ENCODE measurements at regions not wholly inside any gene's neighbourhood (a gene's known extent, or its start where the extent isn't known, plus 50 kb on each side); places are given as distances from the start of the nearest gene placed in this dataset.

DNA sequence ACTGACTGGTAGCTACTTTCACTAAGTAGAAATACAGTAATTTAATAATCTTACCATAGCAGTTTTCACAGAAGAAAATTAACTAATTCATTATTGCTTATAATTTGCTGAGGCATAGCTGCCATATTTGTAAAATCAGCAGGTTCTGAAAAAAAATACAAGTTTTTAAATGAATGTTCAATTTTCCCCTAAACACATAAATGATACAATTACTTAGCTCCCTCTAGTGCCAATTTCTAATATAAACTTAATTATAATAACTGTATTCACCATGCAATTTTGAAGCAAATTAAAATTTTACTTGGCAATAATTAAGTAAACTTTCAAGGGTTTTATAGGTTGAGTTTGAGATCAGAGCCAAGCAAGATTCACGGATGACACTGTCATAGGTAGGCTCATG, 1321.6 kb upstream of the ACVR2A start:
- no peak overlapping the region for H3K27ac Mint-ChIP-seq
- peaks cover 3% of the 10 kb centered on the region for H3K9me3 Mint-ChIP-seq (ENCODE audit: low read depth)
- H3K4me3 Mint-ChIP-seq (ENCODE audit: low read depth) = no peak overlapping the region
- H3K36me3 Mint-ChIP-seq (ENCODE audit: insufficient read depth) = no peaks in the 10 kb centered on the region
- H3K4me1 Mint-ChIP-seq (ENCODE audit: low read depth) = peaks cover 17% of the 10 kb centered on the region
- no peaks in the 10 kb centered on the region for H3K27me3 Mint-ChIP-seq
- DNase-seq (ENCODE audit: low spot score, unreplicated experiment) = no peak
- TF ChIP-seq, protein P1, sequence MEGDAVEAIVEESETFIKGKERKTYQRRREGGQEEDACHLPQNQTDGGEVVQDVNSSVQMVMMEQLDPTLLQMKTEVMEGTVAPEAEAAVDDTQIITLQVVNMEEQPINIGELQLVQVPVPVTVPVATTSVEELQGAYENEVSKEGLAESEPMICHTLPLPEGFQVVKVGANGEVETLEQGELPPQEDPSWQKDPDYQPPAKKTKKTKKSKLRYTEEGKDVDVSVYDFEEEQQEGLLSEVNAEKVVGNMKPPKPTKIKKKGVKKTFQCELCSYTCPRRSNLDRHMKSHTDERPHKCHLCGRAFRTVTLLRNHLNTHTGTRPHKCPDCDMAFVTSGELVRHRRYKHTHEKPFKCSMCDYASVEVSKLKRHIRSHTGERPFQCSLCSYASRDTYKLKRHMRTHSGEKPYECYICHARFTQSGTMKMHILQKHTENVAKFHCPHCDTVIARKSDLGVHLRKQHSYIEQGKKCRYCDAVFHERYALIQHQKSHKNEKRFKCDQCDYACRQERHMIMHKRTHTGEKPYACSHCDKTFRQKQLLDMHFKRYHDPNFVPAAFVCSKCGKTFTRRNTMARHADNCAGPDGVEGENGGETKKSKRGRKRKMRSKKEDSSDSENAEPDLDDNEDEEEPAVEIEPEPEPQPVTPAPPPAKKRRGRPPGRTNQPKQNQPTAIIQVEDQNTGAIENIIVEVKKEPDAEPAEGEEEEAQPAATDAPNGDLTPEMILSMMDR (IDR thresholded peaks at IDR 0.05; ENCODE audit: unreplicated experiment) = peak; percentile 58

DNA sequence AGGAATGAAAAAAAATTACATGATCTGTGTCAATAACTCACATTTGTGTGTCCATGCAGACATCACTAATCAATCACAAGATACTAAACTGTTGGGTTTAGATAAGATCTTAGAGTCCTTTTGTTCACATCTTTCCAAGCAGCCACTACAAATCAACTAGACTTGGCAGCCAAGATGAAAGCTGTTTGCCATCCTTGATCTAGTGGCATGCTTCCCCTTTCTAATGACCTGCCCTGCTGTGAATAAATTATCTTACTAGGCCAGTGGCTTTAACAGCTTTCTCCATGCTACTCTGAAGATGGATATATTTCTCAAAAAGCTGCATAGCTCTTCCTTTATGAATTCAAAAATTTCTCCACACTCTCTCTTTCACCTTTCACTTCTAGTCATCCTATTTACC, 1338.0 kb upstream of the ACVR2A start:
- TF ChIP-seq, protein P1 (IDR thresholded peaks at IDR 0.05; ENCODE audit: unreplicated experiment) = no peak
- no peaks in the 10 kb centered on the region for H3K9me3 Mint-ChIP-seq (ENCODE audit: low read depth)
- no peaks in the 10 kb centered on the region for H3K36me3 Mint-ChIP-seq (ENCODE audit: insufficient read depth)
- no peak for DNase-seq (ENCODE audit: low spot score, unreplicated experiment)
- no peaks in the 10 kb centered on the region for H3K27me3 Mint-ChIP-seq
- no peaks in the 10 kb centered on the region for H3K4me1 Mint-ChIP-seq (ENCODE audit: low read depth)
- H3K27ac Mint-ChIP-seq = no peak overlapping the region
- H3K4me3 Mint-ChIP-seq (ENCODE audit: low read depth) = no peak overlapping the region

DNA sequence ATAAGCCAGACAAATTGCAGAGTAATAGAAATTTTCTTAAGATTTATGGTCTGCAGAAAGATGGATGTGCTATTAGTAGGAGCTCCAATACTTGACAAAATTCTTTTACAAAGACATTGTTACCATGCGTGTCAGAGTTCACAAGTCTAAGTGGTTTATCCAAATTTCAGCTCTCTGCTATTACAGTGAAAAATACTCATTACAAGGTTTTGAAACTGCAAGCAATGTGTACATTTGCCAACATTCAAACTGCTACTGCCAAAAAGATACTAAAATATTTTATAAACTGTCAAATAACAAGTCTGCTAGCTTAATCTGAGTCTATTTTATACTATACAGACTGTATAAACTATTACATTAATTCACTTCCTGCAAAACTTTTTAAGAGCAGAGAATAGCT, 1341.5 kb upstream of the ACVR2A start:
- Mint-ChIP-seq H3K4me1 (ENCODE audit: low read depth) (peaks cover 5% of the 10 kb centered on the region), H3K27me3 (no peaks in the 10 kb centered on the region), H3K4me3 (ENCODE audit: low read depth) (no peak overlapping the region), H3K36me3 (ENCODE audit: insufficient read depth) (no peaks in the 10 kb centered on the region), H3K9me3 (ENCODE audit: low read depth) (no peaks in the 10 kb centered on the region), H3K27ac (no peak overlapping the region)
- no peak for DNase-seq (ENCODE audit: low spot score, unreplicated experiment)
- TF ChIP-seq, protein P1 (IDR thresholded peaks at IDR 0.05; ENCODE audit: unreplicated experiment) = no peak

DNA sequence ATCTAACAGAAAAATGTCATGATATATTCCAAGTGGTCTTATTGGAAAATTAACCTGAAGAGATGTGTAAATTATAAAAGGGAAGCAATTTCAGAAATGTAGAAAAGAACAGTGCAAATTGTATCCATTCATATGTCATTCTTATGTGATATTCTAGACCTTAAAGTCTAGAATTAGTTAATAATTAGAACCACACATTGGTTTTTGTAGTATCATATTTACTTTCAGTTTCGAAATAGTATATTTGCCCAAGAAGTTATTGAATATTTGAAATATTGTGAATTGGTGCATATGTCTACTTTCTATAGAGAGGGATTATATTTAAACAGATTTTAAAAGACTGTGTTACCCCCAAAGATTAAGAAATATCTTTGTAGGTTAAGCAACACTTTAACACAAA, 1348.6 kb upstream of the ACVR2A start:
- no peak overlapping the region for H3K27ac Mint-ChIP-seq
- no peak for DNase-seq (ENCODE audit: low spot score, unreplicated experiment)
- TF ChIP-seq, protein P1 (IDR thresholded peaks at IDR 0.05; ENCODE audit: unreplicated experiment) = no peak
- H3K4me3 Mint-ChIP-seq (ENCODE audit: low read depth) = no peak overlapping the region
- peaks cover 17% of the 10 kb centered on the region for H3K9me3 Mint-ChIP-seq (ENCODE audit: low read depth)
- no peaks in the 10 kb centered on the region for H3K27me3 Mint-ChIP-seq
- H3K4me1 Mint-ChIP-seq (ENCODE audit: low read depth) = peaks cover 5% of the 10 kb centered on the region
- H3K36me3 Mint-ChIP-seq (ENCODE audit: insufficient read depth) = peaks cover 5% of the 10 kb centered on the region

DNA sequence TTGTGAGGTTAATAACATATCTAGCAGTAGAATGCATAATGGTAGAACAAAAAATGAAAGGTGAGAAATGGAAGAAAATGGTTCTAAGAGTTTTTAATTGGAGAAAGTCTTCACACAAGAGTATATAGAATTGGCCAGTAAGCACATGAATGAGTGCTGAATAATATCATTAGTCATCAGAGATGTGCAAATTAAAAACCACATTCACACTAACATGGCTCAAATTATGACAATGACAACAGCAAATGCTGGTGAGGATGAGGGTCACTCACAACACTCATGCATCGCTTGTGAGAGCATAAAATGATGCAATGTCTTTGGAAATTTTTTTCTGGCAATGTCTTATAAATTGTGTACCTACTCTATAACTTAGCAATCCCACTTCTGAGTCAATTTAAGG, 1355.4 kb upstream of the ACVR2A start:
- no peak overlapping the region for H3K27ac Mint-ChIP-seq
- H3K27me3 Mint-ChIP-seq = no peaks in the 10 kb centered on the region
- no peak overlapping the region for H3K4me3 Mint-ChIP-seq (ENCODE audit: low read depth)
- peaks cover 16% of the 10 kb centered on the region for H3K9me3 Mint-ChIP-seq (ENCODE audit: low read depth)
- peaks cover 4% of the 10 kb centered on the region for H3K4me1 Mint-ChIP-seq (ENCODE audit: low read depth)
- TF ChIP-seq, protein P1 (IDR thresholded peaks at IDR 0.05; ENCODE audit: unreplicated experiment) = no peak
- no peak for DNase-seq (ENCODE audit: low spot score, unreplicated experiment)
- H3K36me3 Mint-ChIP-seq (ENCODE audit: insufficient read depth) = peaks cover 2% of the 10 kb centered on the region

All from progenitor cell of endocrine pancreas (in vitro differentiated cells).